HEK293T (cell line): ENCODE measurements at regions not wholly inside any gene's neighbourhood (a gene's known extent, or its start where the extent isn't known, plus 50 kb on each side); places are given as distances from the start of the nearest gene placed in this dataset.

ENCODE experiments used
- CTCF ChIA-PET: fragments of 350-600 bp; formaldehyde crosslinking; extraction: SDS; loops from one replicate; lab custom pipeline; 2021; ENCODE audit warnings: antibody characterized with exemption, inconsistent platforms; lab: Yijun Ruan, JAX
- POLR2A ChIA-PET: fragments of 350-600 bp; formaldehyde crosslinking; extraction: SDS; loops from one replicate; lab custom pipeline; 2020; ENCODE audit warnings: antibody characterized with exemption, inconsistent platforms; lab: Yijun Ruan, JAX
- DNase-seq: peaks from one replicate; pipeline ENCODE4 v3.0.0; 2012; ENCODE audit warnings: mixed read lengths; ENCODE audit errors: extremely low spot score
- ARNT ChIP-seq: fragments of 450-650 bp; IDR thresholded peaks from 2 replicates; pipeline ENCODE4 v1.6.1; 2017; ENCODE audit warnings: mild to moderate bottlenecking
- BHLHE40 ChIP-seq: fragments of 450-650 bp; IDR thresholded peaks from 2 replicates; pipeline ENCODE4 v1.6.1; 2016; ENCODE audit warnings: mild to moderate bottlenecking, moderate library complexity, borderline replicate concordance
- CTBP1 ChIP-seq: fragments of 450-650 bp; IDR thresholded peaks from 2 replicates; pipeline ENCODE4 v1.6.1; 2016; ENCODE audit warnings: borderline replicate concordance
- ELF4 ChIP-seq: fragments of 450-650 bp; IDR thresholded peaks from 2 replicates; pipeline ENCODE4 v1.6.1; 2017; ENCODE audit warnings: antibody characterized with exemption
- FOXA1 ChIP-seq: fragments of 450-650 bp; IDR thresholded peaks from 2 replicates; pipeline ENCODE4 v1.6.1; 2016; ENCODE audit warnings: mild to moderate bottlenecking
- FOXK2 ChIP-seq: fragments of 450-650 bp; IDR thresholded peaks from 2 replicates; pipeline ENCODE4 v1.6.1; 2016; ENCODE audit warnings: mild to moderate bottlenecking
- FOXM1 ChIP-seq: fragments of 450-650 bp; IDR thresholded peaks from 2 replicates; pipeline ENCODE4 v1.6.1; 2017; ENCODE audit warnings: mild to moderate bottlenecking, borderline replicate concordance
- HDGF ChIP-seq: fragments of 450-650 bp; IDR thresholded peaks from 2 replicates; pipeline ENCODE4 v1.6.1; 2017; ENCODE audit warnings: antibody characterized with exemption, borderline replicate concordance
- L3MBTL2 ChIP-seq: fragments of 450-650 bp; conservative IDR thresholded peaks from 2 replicates; pipeline ENCODE4 v1.6.1; 2016; ENCODE audit warnings: mild to moderate bottlenecking
- LEF1 ChIP-seq: fragments of 450-650 bp; IDR thresholded peaks from 2 replicates; pipeline ENCODE4 v1.6.1; 2017; ENCODE audit warnings: mild to moderate bottlenecking, borderline replicate concordance
- NFRKB ChIP-seq: fragments of 450-650 bp; IDR thresholded peaks from 2 replicates; pipeline ENCODE4 v1.6.1; 2016; ENCODE audit warnings: mild to moderate bottlenecking, moderate library complexity
- SP1 ChIP-seq: fragments of 450-650 bp; IDR thresholded peaks from 2 replicates; pipeline ENCODE4 v1.6.1; 2017
- SUZ12 ChIP-seq: fragments of 450-650 bp; IDR thresholded peaks from 2 replicates; pipeline ENCODE4 v1.6.1; 2016; ENCODE audit warnings: mild to moderate bottlenecking
- TARDBP ChIP-seq: fragments of 450-650 bp; IDR thresholded peaks from 2 replicates; pipeline ENCODE4 v1.6.1; 2016
- ZNF384 ChIP-seq: fragments of 450-650 bp; IDR thresholded peaks from 2 replicates; pipeline ENCODE4 v1.6.1; 2016
- TF ChIP-seq, protein P1 (sequence below): fragments of 450-650 bp; IDR thresholded peaks from 2 replicates; pipeline ENCODE4 v1.6.1; 2016

DNA sequence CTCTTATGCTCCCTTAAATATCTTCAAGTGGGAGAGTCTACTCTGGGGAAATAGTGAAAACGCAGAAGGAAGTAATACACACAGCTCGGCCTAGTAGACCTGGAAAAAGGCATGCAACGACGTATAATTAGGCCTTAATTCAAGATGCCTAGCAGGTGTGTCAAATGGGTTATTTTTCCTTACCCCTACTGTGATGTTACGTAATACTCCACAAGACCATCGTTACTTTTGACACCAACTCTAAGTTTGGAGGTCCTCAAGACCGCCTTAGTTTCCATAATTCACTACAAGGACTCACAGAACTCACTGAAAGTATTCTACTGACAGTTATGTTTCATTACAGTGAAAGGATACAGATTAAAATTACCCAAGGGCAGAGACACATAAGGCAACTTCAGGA, 1024.3 kb upstream of the MAP3K7 start:
- POLR2A ChIA-PET, result no interaction called here
- no peak for TF ChIP-seq ELF4
- no peak for TF ChIP-seq LEF1
- TF ChIP-seq FOXM1, result no peak
- TF ChIP-seq FOXA1, result no peak
- TF ChIP-seq FOXK2, result no peak
- no peak for TF ChIP-seq SUZ12
- TF ChIP-seq ZNF384, result no peak
- TF ChIP-seq CTBP1, result no peak
- no peak for TF ChIP-seq BHLHE40
- no peak for TF ChIP-seq HDGF
- TF ChIP-seq TARDBP, result no peak
- TF ChIP-seq, protein P1, sequence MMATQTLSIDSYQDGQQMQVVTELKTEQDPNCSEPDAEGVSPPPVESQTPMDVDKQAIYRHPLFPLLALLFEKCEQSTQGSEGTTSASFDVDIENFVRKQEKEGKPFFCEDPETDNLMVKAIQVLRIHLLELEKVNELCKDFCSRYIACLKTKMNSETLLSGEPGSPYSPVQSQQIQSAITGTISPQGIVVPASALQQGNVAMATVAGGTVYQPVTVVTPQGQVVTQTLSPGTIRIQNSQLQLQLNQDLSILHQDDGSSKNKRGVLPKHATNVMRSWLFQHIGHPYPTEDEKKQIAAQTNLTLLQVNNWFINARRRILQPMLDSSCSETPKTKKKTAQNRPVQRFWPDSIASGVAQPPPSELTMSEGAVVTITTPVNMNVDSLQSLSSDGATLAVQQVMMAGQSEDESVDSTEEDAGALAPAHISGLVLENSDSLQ, result no peak
- TF ChIP-seq SP1, result no peak
- TF ChIP-seq ARNT, result no peak
- TF ChIP-seq L3MBTL2, result no peak
- TF ChIP-seq NFRKB, result no peak
- DNase-seq, result no peak
- CTCF ChIA-PET, result no interaction called here

DNA sequence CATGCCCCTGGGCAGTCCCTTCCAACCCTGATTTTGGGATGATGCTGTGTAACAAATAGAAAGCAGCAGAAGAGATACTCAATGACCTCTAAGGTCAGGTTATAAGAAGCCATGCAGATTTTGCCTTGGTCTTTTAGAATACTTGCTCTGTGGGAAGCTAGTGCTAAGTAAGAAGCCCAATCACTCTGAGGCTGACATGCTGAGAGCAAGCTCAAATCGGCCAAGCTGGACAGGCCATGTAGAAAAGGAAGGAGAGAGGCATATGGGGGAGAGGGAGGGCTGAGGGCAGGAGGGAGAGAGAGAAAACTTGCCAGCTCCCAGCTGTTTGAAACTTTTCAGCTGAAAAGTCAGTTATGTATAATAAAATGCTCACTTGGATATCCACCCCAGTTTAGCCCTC, 1021.6 kb upstream of the MAP3K7 start:
- DNase-seq, result no peak
- TF ChIP-seq LEF1, result no peak
- TF ChIP-seq, protein P1, result no peak
- no peak for TF ChIP-seq FOXA1
- TF ChIP-seq HDGF, result no peak
- no peak for TF ChIP-seq SUZ12
- TF ChIP-seq ARNT, result no peak
- CTCF ChIA-PET, result no interaction called here
- POLR2A ChIA-PET, result no interaction called here

GRCh38 chr6:91606148-91606901, 1019.5 kb upstream of the MAP3K7 start:
- ChIA-PET CTCF (no interaction called here), POLR2A (no interaction called here)
- DNase-seq, result no peak
- TF ChIP-seq ELF4 (no peak), NFRKB (no peak), SP1 (no peak), FOXA1 (no peak), LEF1 (no peak), SUZ12 (no peak), HDGF (no peak), CTBP1 (no peak), BHLHE40 (no peak), L3MBTL2 (no peak), ZNF384 (no peak), TARDBP (no peak)

DNA sequence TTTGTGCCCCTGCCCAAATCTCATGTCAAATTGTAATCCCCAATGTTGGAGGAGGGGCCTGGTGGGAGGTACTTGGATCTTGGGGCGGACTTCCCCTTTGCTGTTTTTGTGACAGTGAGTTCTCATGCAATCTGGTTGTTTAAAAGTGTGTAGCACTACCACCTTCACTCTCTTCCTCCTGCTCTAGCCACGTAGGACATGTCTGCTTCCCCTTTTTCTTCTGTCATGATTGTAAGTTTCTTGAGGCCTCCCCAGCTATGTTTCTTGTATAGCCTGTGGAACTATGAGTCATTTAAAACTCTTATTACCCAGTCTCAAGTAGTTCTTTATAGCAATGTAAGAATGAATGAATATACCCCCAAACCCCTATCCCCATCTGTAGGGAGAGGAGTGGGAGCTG, 1013.7 kb upstream of the MAP3K7 start:
- TF ChIP-seq ARNT (no peak), SUZ12 (no peak), LEF1 (no peak), NFRKB (no peak), L3MBTL2 (no peak), ZNF384 (no peak), TARDBP (no peak), FOXA1 (no peak)
- TF ChIP-seq, protein P1, result no peak
- ChIA-PET POLR2A (no interaction called here), CTCF (interaction anchor here (0.5 to 0.8 kb wide), 2 partner anchors 231 to 658 kb away, joined by 3 read pairs; no protein-coding TSS in a partner anchor)
- no peak for DNase-seq

- DNase-seq, result no peak
- POLR2A ChIA-PET, result no interaction called here
- TF ChIP-seq CTBP1 (no peak), LEF1 (no peak), BHLHE40 (no peak), HDGF (no peak), NFRKB (no peak), ARNT (no peak), TARDBP (no peak), SUZ12 (no peak), FOXA1 (no peak), L3MBTL2 (no peak), FOXM1 (no peak), FOXK2 (no peak), SP1 (no peak), ELF4 (no peak), ZNF384 (no peak)
- TF ChIP-seq, protein P1, result no peak
- CTCF ChIA-PET, result no interaction called here
Measured at GRCh38 chr6:91590191-91590590, 1003.3 kb upstream of the MAP3K7 start.
